ENCODE measurements at regions not wholly inside any gene's neighbourhood (a gene's known extent, or its start where the extent isn't known, plus 50 kb on each side); places are given as distances from the start of the nearest gene placed in this dataset.
"Not testable (repeated sequence)": the region's sequence is repeated elsewhere in the genome, so short reads cannot be mapped to it uniquely, and the experiment has no call there.

DNA sequence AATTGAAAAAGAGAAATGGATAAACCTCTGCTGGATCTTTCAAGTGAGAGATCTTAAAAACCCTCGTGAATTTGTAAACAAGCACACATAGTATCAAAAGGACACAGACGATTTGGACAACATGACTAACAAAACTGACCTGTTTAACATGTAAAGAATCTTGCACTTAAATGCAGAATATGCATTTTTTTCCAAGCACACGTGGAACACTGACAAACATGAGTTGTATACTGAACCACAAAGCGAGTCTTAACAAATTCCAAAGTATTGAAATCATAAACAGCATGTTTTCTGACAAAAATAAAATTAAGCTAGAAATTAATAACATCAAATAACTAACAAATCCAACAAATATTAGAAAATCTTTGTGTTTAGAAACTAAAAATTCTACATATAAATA lies 65.0 kb upstream of the ZNF746 start:
- no peak for DNase-seq

DNA sequence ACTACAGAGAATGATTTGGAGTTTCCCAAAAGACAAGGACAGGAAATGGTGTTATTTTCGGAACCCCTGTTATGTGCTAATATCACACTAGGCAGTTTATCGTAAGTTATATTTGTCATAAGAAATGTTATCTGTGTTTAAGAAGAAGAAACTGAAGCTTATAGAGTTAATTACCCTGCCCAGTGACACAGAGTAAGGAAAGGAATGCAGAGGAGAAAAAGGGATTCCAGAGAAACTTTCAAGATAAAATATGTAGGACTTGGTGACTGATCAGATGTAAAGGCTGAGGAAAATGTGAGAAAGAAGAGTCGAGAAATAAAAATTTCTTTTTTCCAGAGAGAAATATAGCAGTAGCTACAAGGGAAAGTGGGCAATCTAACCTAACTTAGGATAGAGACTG lies 63.5 kb upstream of the ZNF746 start:
- DNase-seq: no peak

DNA sequence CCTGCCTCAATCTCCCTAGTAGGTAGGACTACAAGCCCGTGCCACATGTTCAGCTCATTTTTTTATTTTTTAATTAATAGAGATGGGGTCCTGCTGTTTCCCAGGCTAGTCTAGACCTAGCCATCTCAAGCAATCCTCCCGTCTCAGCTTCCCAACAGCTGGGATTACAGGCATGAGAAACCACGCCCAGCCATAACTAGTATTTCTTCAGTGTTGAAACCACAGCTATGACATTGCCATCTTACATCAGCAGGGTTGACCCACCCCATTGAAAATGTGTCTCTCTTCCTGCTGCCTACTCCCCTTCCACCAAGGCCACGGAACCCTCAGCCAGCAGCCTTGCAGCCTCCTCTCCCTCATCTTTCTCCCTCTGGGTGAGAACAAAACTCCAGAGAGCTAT lies 62.1 kb upstream of the ZNF746 start:
- no peak for DNase-seq

DNA sequence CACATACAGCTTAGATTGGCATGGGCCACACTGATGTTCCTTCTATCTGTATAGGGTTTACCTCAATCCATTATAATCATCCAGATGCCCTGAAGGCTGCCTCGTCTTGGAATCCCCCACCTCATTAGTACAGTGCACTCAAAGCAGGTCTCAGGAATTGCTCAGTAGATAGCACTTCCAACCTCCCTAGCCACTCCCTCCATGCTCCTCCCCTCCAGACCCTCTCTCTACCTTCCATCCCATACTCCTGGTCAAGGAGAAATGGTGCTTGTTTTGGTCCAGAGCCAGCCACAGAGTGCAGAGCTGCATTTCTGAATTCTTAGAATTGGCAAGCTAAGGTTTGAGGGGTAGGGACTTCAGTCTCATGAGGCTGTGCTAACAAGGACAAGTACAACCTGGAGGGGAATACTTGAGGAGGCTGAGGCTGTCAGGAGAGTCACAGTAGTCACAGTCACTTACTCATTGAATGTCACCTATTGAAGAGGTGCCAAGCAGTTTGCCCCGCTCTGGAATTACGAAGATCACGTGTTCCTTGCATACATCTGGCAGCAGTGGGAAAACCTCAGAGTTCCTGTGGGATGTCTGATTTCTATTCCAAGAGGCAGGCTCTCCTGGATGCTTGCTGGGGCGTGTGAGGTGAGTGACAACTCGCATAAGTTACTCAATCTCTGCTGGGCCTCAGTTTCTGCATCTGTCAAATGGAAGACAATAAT lies 60.7 kb upstream of the ZNF746 start:
- no peak for DNase-seq

DNA sequence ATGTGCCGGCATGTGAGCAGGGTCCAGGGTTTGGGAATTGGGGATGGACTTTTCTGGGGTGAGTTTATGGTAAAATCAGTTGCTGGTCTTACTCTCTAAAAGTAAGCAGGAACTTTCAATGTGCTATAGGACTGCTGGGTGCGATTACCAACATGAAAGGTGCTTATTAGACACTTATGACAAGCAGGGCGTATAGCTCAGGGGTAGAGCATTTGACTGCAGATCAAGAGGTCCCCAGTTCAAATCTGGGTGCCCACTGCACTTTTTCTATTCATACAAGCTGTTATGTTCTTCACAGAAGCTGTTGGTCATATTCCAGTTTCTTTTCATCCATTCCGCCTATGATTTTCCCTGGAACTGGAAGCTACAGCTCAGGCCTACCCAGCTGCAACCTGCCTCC lies 58.9 kb upstream of the ZNF746 start:
- not testable (repeated sequence) for DNase-seq

DNA sequence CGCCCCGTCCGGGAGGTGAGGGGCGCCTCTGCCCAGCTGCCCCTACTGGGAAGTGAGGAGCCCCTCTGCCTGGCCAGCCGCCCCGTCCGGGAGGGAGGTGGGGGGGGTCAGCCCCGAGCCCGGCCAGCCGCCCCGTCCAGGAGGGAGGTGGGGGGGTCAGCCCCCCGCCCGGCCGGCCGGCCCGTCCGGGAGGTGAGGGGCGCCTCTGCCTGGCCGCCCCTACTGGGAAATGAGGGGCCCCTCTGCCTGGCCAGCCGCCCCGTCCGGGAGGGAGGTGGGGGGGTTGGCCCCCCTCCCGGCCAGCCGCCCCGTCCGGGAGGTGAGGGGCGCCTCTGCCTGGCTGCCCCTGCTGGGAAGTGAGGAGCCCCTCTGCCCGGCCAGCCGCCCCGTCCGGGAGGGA lies 57.2 kb upstream of the ZNF746 start:
- not testable (repeated sequence) for DNase-seq

DNA sequence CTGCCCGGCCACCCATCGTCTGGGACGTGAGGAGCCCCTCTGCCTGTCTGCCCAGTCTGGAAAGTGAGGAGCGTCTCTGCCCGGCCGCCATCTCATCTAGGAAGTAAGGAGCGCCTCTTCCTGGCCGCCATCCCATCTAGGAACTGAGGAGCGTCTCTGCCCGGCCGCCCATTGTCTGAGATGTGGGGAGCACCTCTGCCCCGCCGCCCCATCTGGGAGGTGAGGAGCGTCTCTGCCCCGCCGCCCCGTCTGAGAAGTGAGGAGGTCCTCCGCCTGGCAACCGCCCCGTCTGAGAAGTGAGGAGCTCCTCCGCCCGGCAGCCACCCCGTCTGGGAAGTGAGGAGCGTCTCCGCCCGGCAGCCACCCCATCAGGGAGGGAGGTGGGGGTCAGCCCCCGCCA lies 56.4 kb upstream of the ZNF746 start:
- not testable (repeated sequence) for DNase-seq

DNA sequence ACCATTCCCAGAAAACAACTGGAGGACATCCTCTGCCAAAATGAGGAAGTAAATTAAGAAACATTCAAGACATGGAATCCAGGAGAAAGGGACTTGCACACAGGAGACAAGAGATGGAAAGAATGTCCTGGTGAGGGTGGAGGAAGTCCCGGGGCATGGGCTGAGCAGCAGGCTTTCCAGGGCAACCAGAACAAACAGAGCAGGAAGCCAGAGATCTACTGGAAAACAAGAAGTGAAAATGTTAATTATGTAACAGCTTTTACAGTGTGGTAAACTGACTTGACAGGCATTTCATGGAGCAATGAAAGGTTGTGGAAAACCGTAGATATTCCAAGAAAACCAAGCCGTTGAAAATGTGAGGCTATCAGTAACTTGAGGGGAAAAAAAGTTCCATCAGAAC lies 55.2 kb upstream of the ZNF746 start:
- DNase-seq: no peak

Measured in NCI-H1417 (cell line).